ENCODE measurements at regions not wholly inside any gene's neighbourhood (a gene's known extent, or its start where the extent isn't known, plus 50 kb on each side); places are given as distances from the start of the nearest gene placed in this dataset.

- Mint-ChIP-seq H3K4me1 (no peaks in the 10 kb centered on the region), H3K4me3 (no peak overlapping the region), H3K27ac (no peak overlapping the region), H3K9me3 (ENCODE audit: insufficient read depth) (no peaks in the 10 kb centered on the region), H3K27me3 (peaks cover 3% of the 10 kb centered on the region)
- H3K4me2 ChIP-seq (replicated peaks; ENCODE audit: low read depth, low read length, poor library complexity, severe bottlenecking), result no peak overlapping the region
- ATAC-seq (ENCODE audit: low read depth) (no peak), DNase-seq (no peak)
- H3K9ac ChIP-seq (ENCODE audit: low read length), result no peak overlapping the region
- H3K27me3 ChIP-seq (replicated peaks in 1 of 4; ENCODE audit: control extremely low read depth in 1 of 4, control insufficient read depth in 3 of 4, insufficient read depth in 4 of 4, low read length in 3 of 4), result no peaks in the 10 kb centered on the region
- CTCF ChIA-PET, result no interaction called here
- H3K36me3 ChIP-seq (replicated peaks in 1 of 2; ENCODE audit: control extremely low read depth in 1 of 2, control insufficient read depth in 1 of 2, extremely low read depth in 1 of 2, insufficient read depth in 2 of 2, low read length in 1 of 2), result no peaks in the 10 kb centered on the region
- POLR2A ChIA-PET, result no interaction called here
- H2AFZ ChIP-seq (ENCODE audit: insufficient read depth, low read depth, low read length, poor library complexity, severe bottlenecking), result no peak overlapping the region
- no peaks in the 10 kb centered on the region for H4K20me1 ChIP-seq (ENCODE audit: control insufficient read depth, insufficient read depth, low read length, poor library complexity, severe bottlenecking)
- intact Hi-C loops (cut with micrococcal nuclease), result no loop called here
- H3K4me1 ChIP-seq (ENCODE audit: control insufficient read depth in 2 of 2, insufficient read depth in 2 of 2, low read length in 2 of 2), result no peaks in the 10 kb centered on the region
- TF ChIP-seq, protein P1, sequence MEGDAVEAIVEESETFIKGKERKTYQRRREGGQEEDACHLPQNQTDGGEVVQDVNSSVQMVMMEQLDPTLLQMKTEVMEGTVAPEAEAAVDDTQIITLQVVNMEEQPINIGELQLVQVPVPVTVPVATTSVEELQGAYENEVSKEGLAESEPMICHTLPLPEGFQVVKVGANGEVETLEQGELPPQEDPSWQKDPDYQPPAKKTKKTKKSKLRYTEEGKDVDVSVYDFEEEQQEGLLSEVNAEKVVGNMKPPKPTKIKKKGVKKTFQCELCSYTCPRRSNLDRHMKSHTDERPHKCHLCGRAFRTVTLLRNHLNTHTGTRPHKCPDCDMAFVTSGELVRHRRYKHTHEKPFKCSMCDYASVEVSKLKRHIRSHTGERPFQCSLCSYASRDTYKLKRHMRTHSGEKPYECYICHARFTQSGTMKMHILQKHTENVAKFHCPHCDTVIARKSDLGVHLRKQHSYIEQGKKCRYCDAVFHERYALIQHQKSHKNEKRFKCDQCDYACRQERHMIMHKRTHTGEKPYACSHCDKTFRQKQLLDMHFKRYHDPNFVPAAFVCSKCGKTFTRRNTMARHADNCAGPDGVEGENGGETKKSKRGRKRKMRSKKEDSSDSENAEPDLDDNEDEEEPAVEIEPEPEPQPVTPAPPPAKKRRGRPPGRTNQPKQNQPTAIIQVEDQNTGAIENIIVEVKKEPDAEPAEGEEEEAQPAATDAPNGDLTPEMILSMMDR (IDR thresholded peaks at IDR 0.05), result no peak
- TF ChIP-seq EZH2 (IDR thresholded peaks at IDR 0.05; ENCODE audit: borderline replicate concordance, insufficient read depth, low read depth, low read length, poor library complexity, severe bottlenecking), result no peak
- H3K27ac ChIP-seq (ENCODE audit: low read length in 2 of 2), result no peak overlapping the region
- no peaks in the 10 kb centered on the region for H3K79me2 ChIP-seq (ENCODE audit: control insufficient read depth, insufficient read depth, low read length)
- 86% methylated on average over 7 of the region's 9 CpGs for WGBS (ENCODE audit: insufficient coverage)
- no peak overlapping the region for H3K4me3 ChIP-seq (ENCODE audit: control extremely low read depth in 1 of 5, extremely low read depth in 1 of 5, insufficient read depth in 1 of 5, low read depth in 2 of 5, low read length in 4 of 5)
- H3K9me3 ChIP-seq (ENCODE audit: control extremely low read depth in 1 of 3, control insufficient read depth in 2 of 3, insufficient read depth in 1 of 3, low read length in 2 of 3), result peaks cover 0 to 16% (median 0%) of the 10 kb centered on the region in 3 donors
Measured at GRCh38 chr6:159376516-159377158, 207.4 kb downstream of the FNDC1 start.

DNA sequence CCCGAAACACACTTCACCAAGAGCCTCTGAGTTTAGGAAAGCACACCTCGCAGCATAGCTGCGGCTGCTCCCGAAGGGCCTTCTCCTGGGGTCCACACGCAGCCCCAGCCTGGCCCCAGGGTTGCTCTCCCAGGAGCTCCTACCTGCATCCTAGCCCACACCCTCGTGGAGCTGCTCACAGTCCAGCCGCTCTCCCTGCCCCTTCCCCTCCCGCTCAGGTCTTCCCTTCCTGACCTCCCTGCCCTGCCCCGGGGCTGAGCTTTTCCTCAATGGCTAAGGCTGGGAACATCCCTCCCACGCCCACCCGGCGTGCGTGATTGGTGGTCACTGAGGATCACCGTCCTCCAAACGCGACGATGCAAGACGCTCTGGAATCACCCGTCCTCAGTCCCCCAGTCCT, 205.8 kb downstream of the FNDC1 start:
- Histone ChIP-seq H2AFZ (ENCODE audit: insufficient read depth, low read depth, low read length, poor library complexity, severe bottlenecking) (no peak overlapping the region), H3K9me3 (ENCODE audit: control extremely low read depth in 1 of 3, control insufficient read depth in 2 of 3, insufficient read depth in 1 of 3, low read length in 2 of 3) (peaks cover 0 to 16% (median 0%) of the 10 kb centered on the region in 3 donors), H3K79me2 (ENCODE audit: control insufficient read depth, insufficient read depth, low read length) (no peaks in the 10 kb centered on the region), H3K4me3 (ENCODE audit: control extremely low read depth in 1 of 5, extremely low read depth in 1 of 5, insufficient read depth in 1 of 5, low read depth in 2 of 5, low read length in 4 of 5) (no peak overlapping the region), H3K27me3 (replicated peaks in 1 of 4; ENCODE audit: control extremely low read depth in 1 of 4, control insufficient read depth in 3 of 4, insufficient read depth in 4 of 4, low read length in 3 of 4) (no peaks in the 10 kb centered on the region), H3K9ac (ENCODE audit: low read length) (no peak overlapping the region), H3K27ac (ENCODE audit: low read length in 2 of 2) (no peak overlapping the region), H3K4me2 (replicated peaks; ENCODE audit: low read depth, low read length, poor library complexity, severe bottlenecking) (no peak overlapping the region), H3K36me3 (replicated peaks in 1 of 2; ENCODE audit: control extremely low read depth in 1 of 2, control insufficient read depth in 1 of 2, extremely low read depth in 1 of 2, insufficient read depth in 2 of 2, low read length in 1 of 2) (no peaks in the 10 kb centered on the region), H4K20me1 (ENCODE audit: control insufficient read depth, insufficient read depth, low read length, poor library complexity, severe bottlenecking) (no peaks in the 10 kb centered on the region), H3K4me1 (ENCODE audit: control insufficient read depth in 2 of 2, insufficient read depth in 2 of 2, low read length in 2 of 2) (no peaks in the 10 kb centered on the region)
- intact Hi-C loops (cut with micrococcal nuclease), result no loop called here
- Mint-ChIP-seq H3K4me1 (no peaks in the 10 kb centered on the region), H3K4me3 (no peak overlapping the region), H3K27me3 (peaks cover 3% of the 10 kb centered on the region), H3K9me3 (ENCODE audit: insufficient read depth) (peaks cover 4% of the 10 kb centered on the region), H3K27ac (no peak overlapping the region)
- ChIA-PET POLR2A (no interaction called here), CTCF (no interaction called here)
- TF ChIP-seq, protein P1 (IDR thresholded peaks at IDR 0.05), result no peak
- no peak for TF ChIP-seq EZH2 (IDR thresholded peaks at IDR 0.05; ENCODE audit: borderline replicate concordance, insufficient read depth, low read depth, low read length, poor library complexity, severe bottlenecking)
- 89% methylated on average over 19 of the region's 19 CpGs for WGBS (ENCODE audit: insufficient coverage)
- ATAC-seq (ENCODE audit: low read depth) (no peak), DNase-seq (no peak)

Data from B cell (primary cell).